IMR-90 (cell line): ENCODE measurements at regions not wholly inside any gene's neighbourhood (a gene's known extent, or its start where the extent isn't known, plus 50 kb on each side); places are given as distances from the start of the nearest gene placed in this dataset.

ENCODE experiments used
- ATAC-seq: fragments of 200-7000 bp; cut with Tn5 transposase; 2 replicates; pipeline ENCODE4 v1.9.1; 2020; ENCODE audit warnings: low read depth, mild to moderate bottlenecking, moderate library complexity
- BruUV-seq: library from RNA; stranded (reverse); fragments of 400-500 nt; replicated peaks from 2 replicates; lab custom pipeline; 2021; lab: Mats Ljungman, UMichigan
- CTCF ChIA-PET: fragments of 300-600 bp; formaldehyde crosslinking; extraction: SDS; loops from one replicate; lab custom pipeline; 2021; ENCODE audit warnings: antibody characterized with exemption; lab: Yijun Ruan, JAX
- POLR2A ChIA-PET: fragments of 300-600 bp; sonication (Branson Sonifier 250); formaldehyde crosslinking; loops from one replicate; lab custom pipeline; 2022; ENCODE audit warnings: antibody characterized with exemption; ENCODE audit not compliant: unreplicated experiment; lab: Charles Lee
- DNase-seq: peaks from one replicate; pipeline ENCODE4 v3.0.0; 2013
- H2AFZ ChIP-seq: replicated peaks from 2 replicates; pipeline ENCODE3; 2013; ENCODE audit warnings: low read length, mild to moderate bottlenecking; ENCODE audit not compliant: poor library complexity
- H2AK5ac ChIP-seq: 2 replicates; pipeline ENCODE4 v1.6.1; 2013; ENCODE audit warnings: low read depth, low read length, inconsistent platforms
- H2AK9ac ChIP-seq: replicated peaks from 2 replicates; pipeline ENCODE3; 2013; ENCODE audit warnings: mild to moderate bottlenecking, low read depth, low read length, moderate library complexity; ENCODE audit not compliant: poor library complexity
- H2BK120ac ChIP-seq: 2 replicates; pipeline ENCODE4 v1.6.1; 2013; ENCODE audit warnings: low read depth, low read length, inconsistent platforms
- H2BK15ac ChIP-seq: 3 replicates; pipeline ENCODE4 v1.6.1; 2013; ENCODE audit warnings: low read depth, low read length, inconsistent platforms
- H2BK20ac ChIP-seq: 2 replicates; pipeline ENCODE4 v1.6.1; 2013; ENCODE audit warnings: low read depth, mild to moderate bottlenecking, inconsistent platforms, low read length, moderate library complexity
- H2BK5ac ChIP-seq: 2 replicates; pipeline ENCODE4 v1.6.1; 2013; ENCODE audit warnings: mild to moderate bottlenecking, low read depth, low read length, inconsistent platforms; ENCODE audit not compliant: poor library complexity, severe bottlenecking
- H3K14ac ChIP-seq: replicated peaks from 2 replicates; pipeline ENCODE4 v1.6.1; 2013; ENCODE audit warnings: low read depth, low read length, inconsistent platforms
- H3K18ac ChIP-seq: 2 replicates; pipeline ENCODE4 v1.6.1; 2013; ENCODE audit warnings: low read depth, low read length, control low read depth
- H3K23ac ChIP-seq: 2 replicates; pipeline ENCODE4 v1.6.1; 2013; ENCODE audit warnings: low read depth, low read length, inconsistent platforms
- H3K27ac ChIP-seq: 2 replicates; pipeline ENCODE4 v1.5.1; 2013; ENCODE audit warnings: mild to moderate bottlenecking, control low read depth, low read length; ENCODE audit not compliant: insufficient read depth
- H3K27me3 ChIP-seq: 2 replicates; pipeline ENCODE4 v1.6.1; 2013; ENCODE audit warnings: low read length; ENCODE audit not compliant: control insufficient read depth, insufficient read depth
- H3K36me3 ChIP-seq: 2 replicates; pipeline ENCODE4 v1.6.1; 2013; ENCODE audit warnings: low read length, mixed read lengths; ENCODE audit not compliant: control insufficient read depth, insufficient read depth
- H3K4ac ChIP-seq: 2 replicates; pipeline ENCODE4 v1.6.1; 2013; ENCODE audit warnings: low read depth, low read length, inconsistent platforms
- H3K4me1 ChIP-seq: 2 replicates; pipeline ENCODE4 v1.6.1; 2013; ENCODE audit warnings: low read length, mixed read lengths; ENCODE audit not compliant: control insufficient read depth, insufficient read depth
- H3K4me2 ChIP-seq: 2 replicates; pipeline ENCODE4 v1.6.1; 2013; ENCODE audit warnings: low read depth, mild to moderate bottlenecking, control low read depth, low read length, moderate library complexity
- H3K4me3 ChIP-seq: 2 replicates; pipeline ENCODE4 v1.5.1; 2013; ENCODE audit warnings: low read depth, mild to moderate bottlenecking, control low read depth, low read length, moderate library complexity; ENCODE audit not compliant: insufficient read depth
- H3K56ac ChIP-seq: 2 replicates; pipeline ENCODE4 v1.6.1; 2013; ENCODE audit warnings: low read length, inconsistent platforms; ENCODE audit not compliant: insufficient read depth; ENCODE audit errors: extremely low read depth
- H3K79me1 ChIP-seq, 2 experiments: 2 replicates each; pipeline ENCODE4 v1.6.1; 2013; ENCODE audit warnings: low read length in 2 of 2, inconsistent platforms in 1 of 2, low read depth in 1 of 2
- H3K9ac ChIP-seq: 2 replicates; pipeline ENCODE4 v1.6.1; 2013; ENCODE audit warnings: low read depth, low read length, control low read depth
- H3K9me1 ChIP-seq: 2 replicates; pipeline ENCODE4 v1.6.1; 2013; ENCODE audit warnings: low read length, inconsistent platforms; ENCODE audit not compliant: insufficient read depth
- H3K9me3 ChIP-seq: 2 replicates; pipeline ENCODE4 v1.6.1; 2013; ENCODE audit warnings: low read length; ENCODE audit not compliant: control insufficient read depth, insufficient read depth
- H4K20me1 ChIP-seq: 2 replicates; pipeline ENCODE4 v1.6.1; 2013; ENCODE audit warnings: low read length, inconsistent platforms; ENCODE audit not compliant: insufficient read depth
- H4K5ac ChIP-seq: 2 replicates; pipeline ENCODE4 v1.6.1; 2013; ENCODE audit warnings: mild to moderate bottlenecking, low read depth, low read length, control low read depth
- H4K8ac ChIP-seq, 2 experiments: 2 replicates each; pipeline ENCODE4 v1.6.1; 2013; ENCODE audit warnings: low read depth in 2 of 2, low read length in 2 of 2, control low read depth in 1 of 2, inconsistent platforms in 1 of 2
- H4K91ac ChIP-seq: 2 replicates; pipeline ENCODE4 v1.6.1; 2013; ENCODE audit warnings: low read depth, low read length, inconsistent platforms; ENCODE audit not compliant: insufficient read depth
- RAD21 ChIP-seq: IDR thresholded peaks from 2 replicates; pipeline ENCODE4 v1.6.1; 2012; ENCODE audit warnings: low read length, improper control_type of control experiment
- WGBS, 2 experiments: methylation state at CpG; one replicate each; pipeline versions ENCODE4 v1.1.5 to v1.1.7; 2013; ENCODE audit warnings: missing lambda C conversion rate in 2 of 2; ENCODE audit not compliant: insufficient read length in 1 of 2; ENCODE audit errors: extremely low coverage in 2 of 2; 5-methylcytosine and 5-hydroxymethylcytosine counted together
- dilution Hi-C: fragments of 300-500 bp; cut with HindIII; formaldehyde crosslinking; loops from one replicate; pipeline ENCODE4 v1.14.3; 2018; ENCODE audit warnings: low sequenced_read_pairs; ENCODE audit not compliant: unreplicated experiment
- in situ Hi-C: fragments of 300-500 bp; cut with MboI; formaldehyde crosslinking; loops from 3 replicates; pipeline ENCODE4 v1.14.3; 2019; ENCODE audit warnings: low sequenced_read_pairs, inconsistent platforms, mixed read lengths
- intact Hi-C: fragments of 100-400 bp; cut with micrococcal nuclease; formaldehyde crosslinking; loops from 2 replicates; pipeline ENCODE4 v1.10.0; 2022
- TF ChIP-seq, protein P1 (sequence below): fragments of 150-350 bp; IDR thresholded peaks from 2 replicates; pipeline ENCODE4 v1.6.1; 2016; ENCODE audit warnings: low read depth, mild to moderate bottlenecking, low read length, moderate library complexity, borderline replicate concordance

DNA sequence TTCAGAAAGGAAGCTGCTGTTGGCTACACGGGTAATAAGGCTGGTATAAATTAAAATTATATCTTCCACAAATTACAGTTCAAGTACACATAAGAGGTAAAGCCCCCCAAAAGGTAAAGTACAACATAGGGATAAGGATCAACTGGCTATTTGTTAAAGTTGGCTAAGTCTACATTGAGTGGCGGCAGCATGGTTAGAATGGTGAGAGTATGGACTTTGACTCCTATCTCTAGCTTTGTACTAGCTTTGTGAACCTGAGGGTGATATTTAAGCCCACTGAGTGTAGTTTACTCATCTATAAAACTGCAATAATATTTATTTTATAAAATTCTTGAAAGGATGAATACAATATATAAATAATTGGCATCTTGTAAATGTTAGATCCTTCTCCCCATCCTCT, 542.8 kb downstream of the DSC3 start:
- H3K9ac ChIP-seq, result no peak overlapping the region
- H4K8ac ChIP-seq, result no peak overlapping the region
- H4K20me1 ChIP-seq, result no peaks in the 10 kb centered on the region
- in situ Hi-C loops (no loop called here), intact Hi-C loops (no loop called here), dilution Hi-C loops (no loop called here)
- BruUV-seq, result no TSS peak
- no peak overlapping the region for H3K18ac ChIP-seq
- no peaks in the 10 kb centered on the region for H3K4me1 ChIP-seq
- H4K5ac ChIP-seq, result no peak overlapping the region
- H3K4ac ChIP-seq, result no peak overlapping the region
- no peak overlapping the region for H4K91ac ChIP-seq
- 0 out of 2 replicates have a peak, but pooled peaks cover 2% of the 10 kb centered on the region for H3K9me3 ChIP-seq
- CTCF ChIA-PET, result no interaction called here
- no peak for ATAC-seq
- no peak overlapping the region for H2AK5ac ChIP-seq
- no peak overlapping the region for H3K14ac ChIP-seq
- no peak overlapping the region for H3K4me3 ChIP-seq
- no peak overlapping the region for H2AFZ ChIP-seq
- WGBS, 2 experiments, result no CpG with 5 or more reads among the region's 2 CpGs
- no peak for DNase-seq
- H3K27ac ChIP-seq, result no peak overlapping the region
- H3K79me1 ChIP-seq, result no peaks in the 10 kb centered on the region
- H2AK9ac ChIP-seq, result no peak overlapping the region
- no peak overlapping the region for H3K4me2 ChIP-seq
- H2BK15ac ChIP-seq, result no peak overlapping the region
- no peaks in the 10 kb centered on the region for H3K9me1 ChIP-seq
- no peak overlapping the region for H3K23ac ChIP-seq
- H2BK120ac ChIP-seq, result no peak overlapping the region
- H2BK5ac ChIP-seq, result no peak overlapping the region
- no peak for TF ChIP-seq RAD21
- TF ChIP-seq, protein P1, sequence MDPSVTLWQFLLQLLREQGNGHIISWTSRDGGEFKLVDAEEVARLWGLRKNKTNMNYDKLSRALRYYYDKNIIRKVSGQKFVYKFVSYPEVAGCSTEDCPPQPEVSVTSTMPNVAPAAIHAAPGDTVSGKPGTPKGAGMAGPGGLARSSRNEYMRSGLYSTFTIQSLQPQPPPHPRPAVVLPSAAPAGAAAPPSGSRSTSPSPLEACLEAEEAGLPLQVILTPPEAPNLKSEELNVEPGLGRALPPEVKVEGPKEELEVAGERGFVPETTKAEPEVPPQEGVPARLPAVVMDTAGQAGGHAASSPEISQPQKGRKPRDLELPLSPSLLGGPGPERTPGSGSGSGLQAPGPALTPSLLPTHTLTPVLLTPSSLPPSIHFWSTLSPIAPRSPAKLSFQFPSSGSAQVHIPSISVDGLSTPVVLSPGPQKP, result no peak
- POLR2A ChIA-PET, result no interaction called here
- H3K27me3 ChIP-seq, result no peaks in the 10 kb centered on the region
- H3K56ac ChIP-seq, result no peak overlapping the region
- no peaks in the 10 kb centered on the region for H3K36me3 ChIP-seq
- no peak overlapping the region for H2BK20ac ChIP-seq
